ENCODE measurements at regions not wholly inside any gene's neighbourhood (a gene's known extent, or its start where the extent isn't known, plus 50 kb on each side); places are given as distances from the start of the nearest gene placed in this dataset.
"Not testable (repeated sequence)": the region's sequence is repeated elsewhere in the genome, so short reads cannot be mapped to it uniquely, and the experiment has no call there.

GRCh38 chr9:22508354-22508753, 61.7 kb downstream of the DMRTA1 start:
- CTCF ChIA-PET; POLR2A ChIA-PET; H3K9me3 Mint-ChIP-seq; H3K27ac Mint-ChIP-seq; H3K36me3 Mint-ChIP-seq (ENCODE audit: low read depth); DNase-seq; H3K27me3 Mint-ChIP-seq; H3K4me3 Mint-ChIP-seq; H3K4me1 Mint-ChIP-seq: not testable (repeated sequence)

- ChIA-PET POLR2A (no interaction called here), CTCF (no interaction called here)
- DNase-seq: no peak
- Mint-ChIP-seq H3K27ac (no peak overlapping the region), H3K36me3 (ENCODE audit: low read depth) (no peaks in the 10 kb centered on the region), H3K9me3 (no peaks in the 10 kb centered on the region), H3K4me1 (no peaks in the 10 kb centered on the region), H3K27me3 (no peaks in the 10 kb centered on the region), H3K4me3 (no peak overlapping the region)
These were observed 62.2 kb downstream of the DMRTA1 start for GRCh38 chr9:22508790-22509189.

- no peaks in the 10 kb centered on the region for H3K9me3 Mint-ChIP-seq
- H3K4me3 Mint-ChIP-seq: no peak overlapping the region
- CTCF ChIA-PET: no interaction called here
- H3K4me1 Mint-ChIP-seq: no peaks in the 10 kb centered on the region
- no peaks in the 10 kb centered on the region for H3K36me3 Mint-ChIP-seq (ENCODE audit: low read depth)
- no peak overlapping the region for H3K27ac Mint-ChIP-seq
- no peaks in the 10 kb centered on the region for H3K27me3 Mint-ChIP-seq
- no peak for DNase-seq
- POLR2A ChIA-PET: no interaction called here
These were observed 65.9 kb downstream of the DMRTA1 start for GRCh38 chr9:22512495-22512894.

- H3K27ac Mint-ChIP-seq: no peak overlapping the region
- H3K4me3 Mint-ChIP-seq: no peak overlapping the region
- CTCF ChIA-PET: no interaction called here
- POLR2A ChIA-PET: no interaction called here
- H3K4me1 Mint-ChIP-seq: no peaks in the 10 kb centered on the region
- no peaks in the 10 kb centered on the region for H3K9me3 Mint-ChIP-seq
- DNase-seq: no peak
- H3K36me3 Mint-ChIP-seq (ENCODE audit: low read depth): no peaks in the 10 kb centered on the region
- no peaks in the 10 kb centered on the region for H3K27me3 Mint-ChIP-seq
These were observed 68.2 kb downstream of the DMRTA1 start for GRCh38 chr9:22514871-22515270.

GRCh38 chr9:22522206-22522740, 75.6 kb downstream of the DMRTA1 start:
- ChIA-PET CTCF (no interaction called here), POLR2A (no interaction called here)
- no peak for DNase-seq
- Mint-ChIP-seq H3K4me1 (no peaks in the 10 kb centered on the region), H3K36me3 (ENCODE audit: low read depth) (no peaks in the 10 kb centered on the region), H3K9me3 (no peaks in the 10 kb centered on the region), H3K27me3 (no peaks in the 10 kb centered on the region), H3K27ac (no peak overlapping the region), H3K4me3 (no peak overlapping the region)

- POLR2A ChIA-PET: no interaction called here
- no peaks in the 10 kb centered on the region for H3K27me3 Mint-ChIP-seq
- H3K4me3 Mint-ChIP-seq: no peak overlapping the region
- DNase-seq: no peak
- H3K9me3 Mint-ChIP-seq: no peaks in the 10 kb centered on the region
- no peaks in the 10 kb centered on the region for H3K4me1 Mint-ChIP-seq
- CTCF ChIA-PET: no interaction called here
- no peaks in the 10 kb centered on the region for H3K36me3 Mint-ChIP-seq (ENCODE audit: low read depth)
- no peak overlapping the region for H3K27ac Mint-ChIP-seq
These were observed 81.9 kb downstream of the DMRTA1 start for GRCh38 chr9:22528485-22528884.

GRCh38 chr9:22529426-22530199, 83.0 kb downstream of the DMRTA1 start:
- CTCF ChIA-PET: no interaction called here
- Mint-ChIP-seq H3K27ac (no peak overlapping the region), H3K9me3 (no peaks in the 10 kb centered on the region), H3K4me1 (no peaks in the 10 kb centered on the region), H3K27me3 (no peaks in the 10 kb centered on the region), H3K4me3 (no peak overlapping the region), H3K36me3 (ENCODE audit: low read depth) (no peaks in the 10 kb centered on the region)
- DNase-seq: no peak
- POLR2A ChIA-PET: no interaction called here

GRCh38 chr9:22535780-22536179, 89.2 kb downstream of the DMRTA1 start:
- ChIA-PET POLR2A (no interaction called here), CTCF (no interaction called here)
- Mint-ChIP-seq H3K4me3 (no peak overlapping the region), H3K4me1 (no peaks in the 10 kb centered on the region), H3K9me3 (peaks cover 2% of the 10 kb centered on the region), H3K27ac (no peak overlapping the region), H3K36me3 (ENCODE audit: low read depth) (no peaks in the 10 kb centered on the region), H3K27me3 (no peaks in the 10 kb centered on the region)
- DNase-seq: no peak

- CTCF ChIA-PET: no interaction called here
- Mint-ChIP-seq H3K4me1 (no peaks in the 10 kb centered on the region), H3K9me3 (peaks cover 2% of the 10 kb centered on the region), H3K27me3 (no peaks in the 10 kb centered on the region), H3K4me3 (no peak overlapping the region), H3K27ac (no peak overlapping the region), H3K36me3 (ENCODE audit: low read depth) (no peaks in the 10 kb centered on the region)
- POLR2A ChIA-PET: no interaction called here
- no peak for DNase-seq
These were observed 91.1 kb downstream of the DMRTA1 start for GRCh38 chr9:22537721-22538120.

GRCh38 chr9:22548625-22549024, 102.0 kb downstream of the DMRTA1 start:
- POLR2A ChIA-PET: no interaction called here
- Mint-ChIP-seq H3K4me1 (no peaks in the 10 kb centered on the region), H3K27ac (no peak overlapping the region), H3K36me3 (ENCODE audit: low read depth) (no peaks in the 10 kb centered on the region), H3K9me3 (no peaks in the 10 kb centered on the region), H3K27me3 (no peaks in the 10 kb centered on the region), H3K4me3 (no peak overlapping the region)
- CTCF ChIA-PET: no interaction called here
- no peak for DNase-seq

GRCh38 chr9:22574740-22575139, 128.1 kb downstream of the DMRTA1 start:
- Mint-ChIP-seq H3K9me3 (peaks cover 23% of the 10 kb centered on the region), H3K27ac (no peak overlapping the region), H3K27me3 (no peaks in the 10 kb centered on the region), H3K36me3 (ENCODE audit: low read depth) (no peaks in the 10 kb centered on the region), H3K4me3 (no peak overlapping the region), H3K4me1 (no peaks in the 10 kb centered on the region)
- POLR2A ChIA-PET: no interaction called here
- DNase-seq: no peak
- CTCF ChIA-PET: no interaction called here

GRCh38 chr9:22580788-22581187, 134.2 kb downstream of the DMRTA1 start:
- CTCF ChIA-PET: no interaction called here
- no peaks in the 10 kb centered on the region for H3K27me3 Mint-ChIP-seq
- H3K27ac Mint-ChIP-seq: no peak overlapping the region
- H3K36me3 Mint-ChIP-seq (ENCODE audit: low read depth): no peaks in the 10 kb centered on the region
- H3K9me3 Mint-ChIP-seq: peaks cover 5% of the 10 kb centered on the region
- POLR2A ChIA-PET: no interaction called here
- DNase-seq: no peak
- H3K4me1 Mint-ChIP-seq: no peaks in the 10 kb centered on the region
- H3K4me3 Mint-ChIP-seq: no peak overlapping the region

- Mint-ChIP-seq H3K4me1 (no peaks in the 10 kb centered on the region), H3K27me3 (no peaks in the 10 kb centered on the region), H3K36me3 (ENCODE audit: low read depth) (no peaks in the 10 kb centered on the region), H3K27ac (no peak overlapping the region), H3K4me3 (no peak overlapping the region), H3K9me3 (peaks cover 5% of the 10 kb centered on the region)
- DNase-seq: no peak
- ChIA-PET CTCF (no interaction called here), POLR2A (no interaction called here)
These were observed 135.6 kb downstream of the DMRTA1 start for GRCh38 chr9:22582221-22582620.

- Mint-ChIP-seq H3K27ac (no peak overlapping the region), H3K27me3 (no peaks in the 10 kb centered on the region), H3K9me3 (no peaks in the 10 kb centered on the region), H3K4me3 (no peak overlapping the region), H3K36me3 (ENCODE audit: low read depth) (no peaks in the 10 kb centered on the region), H3K4me1 (no peaks in the 10 kb centered on the region)
- ChIA-PET POLR2A (no interaction called here), CTCF (no interaction called here)
- no peak for DNase-seq
These were observed 142.3 kb downstream of the DMRTA1 start for GRCh38 chr9:22588918-22589317.
